ENCODE measurements at regions not wholly inside any gene's neighbourhood (a gene's known extent, or its start where the extent isn't known, plus 50 kb on each side); places are given as distances from the start of the nearest gene placed in this dataset.

DNA sequence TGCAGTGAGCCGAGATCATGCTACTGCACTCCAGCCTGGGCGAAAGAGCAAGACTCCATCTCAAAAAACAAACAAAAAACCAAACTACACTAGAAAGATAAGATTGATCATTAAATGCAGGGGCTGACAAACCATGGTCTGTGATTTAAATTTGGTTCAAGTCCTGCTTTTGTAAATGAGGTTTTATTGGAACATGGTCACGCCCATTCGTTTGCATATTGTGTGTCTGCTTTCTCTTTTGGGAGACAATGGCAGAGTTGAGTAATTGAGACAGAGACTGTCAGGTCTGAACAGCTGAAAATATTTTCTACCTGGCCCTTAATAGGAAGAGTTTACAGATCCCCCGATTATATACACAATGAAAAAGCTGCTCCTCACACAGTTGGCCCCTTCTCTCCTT lies 235.5 kb upstream of the EEF2KMT start:
- TF ChIP-seq, protein P1, sequence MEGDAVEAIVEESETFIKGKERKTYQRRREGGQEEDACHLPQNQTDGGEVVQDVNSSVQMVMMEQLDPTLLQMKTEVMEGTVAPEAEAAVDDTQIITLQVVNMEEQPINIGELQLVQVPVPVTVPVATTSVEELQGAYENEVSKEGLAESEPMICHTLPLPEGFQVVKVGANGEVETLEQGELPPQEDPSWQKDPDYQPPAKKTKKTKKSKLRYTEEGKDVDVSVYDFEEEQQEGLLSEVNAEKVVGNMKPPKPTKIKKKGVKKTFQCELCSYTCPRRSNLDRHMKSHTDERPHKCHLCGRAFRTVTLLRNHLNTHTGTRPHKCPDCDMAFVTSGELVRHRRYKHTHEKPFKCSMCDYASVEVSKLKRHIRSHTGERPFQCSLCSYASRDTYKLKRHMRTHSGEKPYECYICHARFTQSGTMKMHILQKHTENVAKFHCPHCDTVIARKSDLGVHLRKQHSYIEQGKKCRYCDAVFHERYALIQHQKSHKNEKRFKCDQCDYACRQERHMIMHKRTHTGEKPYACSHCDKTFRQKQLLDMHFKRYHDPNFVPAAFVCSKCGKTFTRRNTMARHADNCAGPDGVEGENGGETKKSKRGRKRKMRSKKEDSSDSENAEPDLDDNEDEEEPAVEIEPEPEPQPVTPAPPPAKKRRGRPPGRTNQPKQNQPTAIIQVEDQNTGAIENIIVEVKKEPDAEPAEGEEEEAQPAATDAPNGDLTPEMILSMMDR (IDR thresholded peaks at IDR 0.05; ENCODE audit: low read depth, low read length) = no peak
- TF ChIP-seq MYC (IDR thresholded peaks at IDR 0.05; ENCODE audit: low read depth, low read length) = no peak
- no peak for TF ChIP-seq POLR2A (IDR thresholded peaks at IDR 0.05; ENCODE audit: extremely low read depth, insufficient read length)
